Adipocyte (in vitro differentiated cells): ENCODE measurements at regions not wholly inside any gene's neighbourhood (a gene's known extent, or its start where the extent isn't known, plus 50 kb on each side); places are given as distances from the start of the nearest gene placed in this dataset.
A peak's percentile ranks its signal among the peaks of the same experiment; 100 is the strongest.
"Not testable (repeated sequence)": the region's sequence is repeated elsewhere in the genome, so short reads cannot be mapped to it uniquely, and the experiment has no call there.

Experiments used
- DNase-seq: peaks from one replicate; pipeline ENCODE4 v3.0.0-alpha.2; 2015; ENCODE audit warnings: low read depth
- H3K27me3 ChIP-seq: replicated peaks from 2 replicates; pipeline ENCODE4 v1.7.0; 2013; ENCODE audit warnings: mild to moderate bottlenecking, low read length, moderate library complexity; ENCODE audit not compliant: control insufficient read depth, insufficient read depth
- H3K36me3 ChIP-seq: 2 replicates; pipeline ENCODE4 v1.7.0; 2013; ENCODE audit warnings: low read length, mild to moderate bottlenecking, moderate library complexity; ENCODE audit not compliant: control insufficient read depth, insufficient read depth, severe bottlenecking
- H3K4me1 ChIP-seq: 2 replicates; pipeline ENCODE4 v1.7.0; 2013; ENCODE audit warnings: mild to moderate bottlenecking, low read length, moderate library complexity; ENCODE audit not compliant: control insufficient read depth, insufficient read depth
- H3K4me3 ChIP-seq: 2 replicates; pipeline ENCODE4 v1.7.0; 2013; ENCODE audit warnings: mild to moderate bottlenecking, low read length, moderate library complexity
- H3K9ac ChIP-seq: 2 replicates; pipeline ENCODE4 v1.7.0; 2013; ENCODE audit warnings: mild to moderate bottlenecking, low read length, moderate library complexity
- H3K9me3 ChIP-seq: 2 replicates; pipeline ENCODE4 v1.7.0; 2013; ENCODE audit warnings: mild to moderate bottlenecking, low read length, moderate library complexity; ENCODE audit not compliant: control insufficient read depth

GRCh38 chr10:4221310-4221709 lies 436.3 kb upstream of the KLF6 start:
- not testable (repeated sequence) for H3K4me1 ChIP-seq, H3K9ac ChIP-seq, H3K36me3 ChIP-seq, H3K27me3 ChIP-seq, DNase-seq, H3K9me3 ChIP-seq, H3K4me3 ChIP-seq

- Histone ChIP-seq H3K9me3 (no peaks in the 10 kb centered on the region), H3K27me3 (no peaks in the 10 kb centered on the region), H3K4me1 (no peaks in the 10 kb centered on the region), H3K36me3 (no peaks in the 10 kb centered on the region), H3K4me3 (no peak overlapping the region), H3K9ac (no peak overlapping the region)
- DNase-seq = no peak
These were observed 434.9 kb upstream of the KLF6 start for GRCh38 chr10:4219901-4220300.

DNA sequence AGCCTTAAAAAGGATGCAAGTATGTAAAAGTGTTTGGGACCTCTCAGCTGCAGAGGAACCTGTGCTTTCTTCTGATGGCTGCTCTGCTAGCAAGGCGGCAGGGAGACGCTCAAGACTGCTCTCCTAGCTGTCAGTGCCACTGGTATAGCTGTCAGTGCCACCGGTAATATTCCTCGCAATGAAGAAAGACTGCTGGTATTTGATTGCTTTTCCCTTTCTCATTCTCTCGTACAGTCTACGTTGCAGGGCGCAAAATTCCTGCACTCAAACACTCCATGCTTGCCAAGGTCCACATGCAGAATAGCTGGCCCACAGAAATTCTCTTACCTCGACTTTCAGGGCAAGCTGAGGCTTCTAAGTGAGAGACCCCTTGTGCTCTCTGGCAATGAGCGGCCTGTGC lies 432.6 kb upstream of the KLF6 start:
- Histone ChIP-seq H3K27me3 (no peaks in the 10 kb centered on the region), H3K4me3 (no peak overlapping the region), H3K9me3 (no peaks in the 10 kb centered on the region), H3K4me1 (no peaks in the 10 kb centered on the region), H3K36me3 (no peaks in the 10 kb centered on the region), H3K9ac (no peak overlapping the region)
- no peak for DNase-seq

- no peak for DNase-seq
- H3K9ac ChIP-seq = no peak overlapping the region
- H3K9me3 ChIP-seq = no peaks in the 10 kb centered on the region
- H3K36me3 ChIP-seq = no peaks in the 10 kb centered on the region
- H3K4me3 ChIP-seq = no peak overlapping the region
- peaks cover 4% of the 10 kb centered on the region for H3K4me1 ChIP-seq
- no peaks in the 10 kb centered on the region for H3K27me3 ChIP-seq
These were observed 432.2 kb upstream of the KLF6 start for GRCh38 chr10:4217187-4217586.

GRCh38 chr10:4216726-4217125 lies 431.7 kb upstream of the KLF6 start:
- Histone ChIP-seq H3K9ac (no peak overlapping the region), H3K4me3 (no peak overlapping the region), H3K4me1 (peaks cover 8% of the 10 kb centered on the region), H3K9me3 (no peaks in the 10 kb centered on the region), H3K27me3 (no peaks in the 10 kb centered on the region), H3K36me3 (no peaks in the 10 kb centered on the region)
- DNase-seq = no peak

DNA sequence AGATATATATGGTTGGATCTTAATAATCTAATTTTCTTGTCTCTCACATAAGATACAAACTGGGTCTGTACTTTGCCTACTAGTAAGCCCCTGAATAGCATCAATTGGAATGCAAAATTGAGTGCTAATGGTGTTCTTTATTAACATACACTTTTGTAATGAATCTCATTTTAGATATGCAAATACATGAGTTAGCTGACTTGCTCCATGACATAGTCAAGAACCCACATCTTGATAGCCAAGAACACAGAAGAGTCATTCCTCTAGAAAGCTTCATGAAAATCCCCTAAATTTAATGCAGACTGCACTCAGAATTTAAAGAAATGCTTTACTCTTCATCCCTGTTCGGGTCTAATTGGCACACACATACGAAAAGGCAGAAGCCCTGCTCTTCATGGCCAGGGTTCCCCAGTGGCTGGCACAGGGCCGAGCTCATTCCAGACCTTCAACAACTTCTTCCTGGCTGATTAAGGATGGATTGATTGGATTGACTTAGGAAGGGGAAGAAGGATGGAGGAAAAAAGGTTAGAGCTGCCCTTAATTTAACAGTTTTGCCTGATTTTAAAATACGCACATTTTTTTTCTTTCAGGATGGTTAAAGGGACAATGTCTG lies 431.1 kb upstream of the KLF6 start:
- Histone ChIP-seq H3K9ac (no peak overlapping the region), H3K4me1 (peaks cover 8% of the 10 kb centered on the region), H3K9me3 (no peaks in the 10 kb centered on the region), H3K4me3 (no peak overlapping the region), H3K27me3 (no peaks in the 10 kb centered on the region), H3K36me3 (no peaks in the 10 kb centered on the region)
- DNase-seq = no peak

DNA sequence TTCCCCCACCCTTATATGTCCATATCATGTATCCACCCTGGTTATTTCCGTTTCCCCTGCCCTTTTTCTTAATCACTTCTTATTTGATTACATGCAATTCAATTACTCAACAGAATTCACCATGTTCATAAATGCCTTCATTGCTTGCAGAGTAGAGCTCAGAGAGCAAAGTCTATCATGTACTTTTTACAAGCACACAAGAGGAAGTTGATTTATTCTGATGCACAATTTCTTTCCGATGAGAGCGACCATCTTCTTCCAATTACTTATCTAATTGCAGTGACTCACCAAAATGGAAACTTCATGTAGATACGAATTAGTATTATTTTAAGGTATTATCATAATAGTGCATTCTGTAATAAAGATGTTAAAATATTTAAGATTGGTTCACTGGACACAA lies 430.5 kb upstream of the KLF6 start:
- no peaks in the 10 kb centered on the region for H3K27me3 ChIP-seq
- peaks cover 8% of the 10 kb centered on the region for H3K4me1 ChIP-seq
- no peak overlapping the region for H3K4me3 ChIP-seq
- H3K9ac ChIP-seq = no peak overlapping the region
- no peaks in the 10 kb centered on the region for H3K9me3 ChIP-seq
- DNase-seq = no peak
- H3K36me3 ChIP-seq = no peaks in the 10 kb centered on the region

DNA sequence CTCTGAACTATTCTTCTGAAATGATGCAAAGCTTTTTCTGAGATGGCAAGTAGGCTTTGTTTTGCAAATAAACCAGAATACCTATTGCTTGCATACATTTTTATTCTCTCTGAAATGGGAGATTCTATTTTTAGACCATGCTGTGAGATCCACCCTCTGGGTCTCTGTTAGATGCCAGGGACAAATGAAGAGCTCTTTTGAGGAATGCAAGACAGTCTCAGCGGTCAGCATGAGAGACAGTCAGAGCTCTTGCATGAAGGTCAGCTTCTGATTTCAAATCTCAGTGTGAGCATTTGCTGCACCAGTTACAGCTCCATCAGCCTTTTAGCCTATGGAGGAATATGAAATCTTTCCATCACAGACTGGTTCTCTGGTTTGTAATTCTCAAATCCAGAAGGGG lies 429.9 kb upstream of the KLF6 start:
- peak; percentile 18 for DNase-seq
- H3K27me3 ChIP-seq = no peaks in the 10 kb centered on the region
- peaks cover 8% of the 10 kb centered on the region for H3K4me1 ChIP-seq
- no peaks in the 10 kb centered on the region for H3K9me3 ChIP-seq
- no peak overlapping the region for H3K4me3 ChIP-seq
- H3K36me3 ChIP-seq = no peaks in the 10 kb centered on the region
- no peak overlapping the region for H3K9ac ChIP-seq

DNA sequence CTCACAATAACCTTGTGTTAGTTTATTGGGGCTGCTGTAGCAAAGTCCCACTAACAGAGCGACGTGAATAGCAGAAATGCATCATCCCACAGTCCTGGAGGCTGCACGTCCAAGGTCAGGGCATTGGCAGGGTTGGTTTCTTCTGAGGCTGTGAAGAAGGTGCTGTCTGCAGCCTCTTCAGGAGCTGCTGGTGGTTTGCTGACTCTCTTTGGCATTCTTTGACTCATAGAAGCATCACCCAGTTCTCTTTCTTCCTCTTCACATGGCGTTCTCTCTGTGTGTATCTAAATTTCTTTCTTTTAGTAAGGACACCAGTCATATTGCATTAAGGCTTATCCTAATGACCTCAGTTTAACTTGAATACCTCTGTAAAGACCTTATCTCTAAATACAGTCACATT lies 428.4 kb upstream of the KLF6 start:
- H3K9me3 ChIP-seq = no peaks in the 10 kb centered on the region
- no peak overlapping the region for H3K4me3 ChIP-seq
- H3K9ac ChIP-seq = no peak overlapping the region
- DNase-seq = no peak
- no peaks in the 10 kb centered on the region for H3K36me3 ChIP-seq
- peaks cover 12% of the 10 kb centered on the region for H3K4me1 ChIP-seq
- H3K27me3 ChIP-seq = no peaks in the 10 kb centered on the region

- Histone ChIP-seq H3K4me1 (peaks cover 15% of the 10 kb centered on the region), H3K9me3 (no peaks in the 10 kb centered on the region), H3K36me3 (no peaks in the 10 kb centered on the region), H3K9ac (no peak overlapping the region), H3K4me3 (no peak overlapping the region), H3K27me3 (no peaks in the 10 kb centered on the region)
- no peak for DNase-seq
These were observed 427.2 kb upstream of the KLF6 start for GRCh38 chr10:4212111-4212630.

- Histone ChIP-seq H3K27me3 (no peaks in the 10 kb centered on the region), H3K9me3 (no peaks in the 10 kb centered on the region), H3K4me1 (peaks cover 15% of the 10 kb centered on the region), H3K4me3 (peak overlapping the region; percentile 38), H3K36me3 (no peaks in the 10 kb centered on the region), H3K9ac (peak overlapping the region; percentile 16)
- DNase-seq = no peak
These were observed 423.5 kb upstream of the KLF6 start for GRCh38 chr10:4208499-4208898.

DNA sequence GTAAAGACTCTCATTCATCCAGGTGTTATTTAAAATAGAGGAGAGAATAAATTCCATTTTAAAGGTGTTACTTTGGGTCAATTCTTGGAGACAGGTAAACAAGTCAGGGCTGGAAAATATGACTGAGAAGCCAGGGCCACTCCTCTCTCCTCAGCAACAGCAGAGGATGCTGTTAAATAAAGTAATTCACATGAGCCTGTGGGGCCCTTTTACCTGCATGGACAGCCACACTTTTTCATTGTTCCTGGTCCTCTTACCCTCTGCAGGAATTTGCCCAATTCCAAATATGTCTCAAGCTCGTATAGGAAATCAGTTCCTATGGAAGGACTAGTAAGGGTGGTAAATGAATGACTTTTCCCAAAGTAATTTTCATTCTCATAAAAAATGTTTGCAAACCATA lies 420.1 kb upstream of the KLF6 start:
- Histone ChIP-seq H3K27me3 (no peaks in the 10 kb centered on the region), H3K9ac (no peak overlapping the region), H3K4me1 (peaks cover 7% of the 10 kb centered on the region), H3K4me3 (no peak overlapping the region), H3K9me3 (no peaks in the 10 kb centered on the region), H3K36me3 (no peaks in the 10 kb centered on the region)
- DNase-seq = no peak
